Uterus (tissue), 3 donors: ENCODE measurements at regions not wholly inside any gene's neighbourhood (a gene's known extent, or its start where the extent isn't known, plus 50 kb on each side); places are given as distances from the start of the nearest gene placed in this dataset.

ENCODE experiments used
- DNase-seq, 2 donors: peaks; one replicate each; pipeline ENCODE4 v3.0.0-alpha.2; 2019 to 2020
- H3K27ac ChIP-seq, 2 donors: fragments of 200-600 bp; sonication (generic); 1 replicate in 1 of 2; 2 replicates in 1 of 2; pipeline ENCODE4 v1.5.1; 2016 to 2018
- H3K27me3 ChIP-seq, 2 donors: fragments of 200-600 bp; sonication (generic); one replicate each; pipeline ENCODE4 v1.5.1; 2018 to 2019; ENCODE audit warnings: control low read depth in 1 of 2
- H3K36me3 ChIP-seq, 2 donors: fragments of 200-600 bp; sonication (generic); one replicate each; pipeline ENCODE4 v1.5.1; 2019; ENCODE audit warnings: control low read depth in 1 of 2
- H3K4me1 ChIP-seq, 2 donors: fragments of 200-600 bp; sonication (generic); one replicate each; pipeline ENCODE4 v1.5.1; 2018 to 2019; ENCODE audit warnings: control low read depth in 1 of 2
- H3K4me3 ChIP-seq, 2 donors: fragments of 200-600 bp; sonication (generic); 1 replicate in 1 of 2; 2 replicates in 1 of 2; pipeline ENCODE4 v1.5.1; 2018 to 2019; ENCODE audit warnings: mild to moderate bottlenecking in 1 of 2
- H3K9me3 ChIP-seq, 2 donors: fragments of 200-600 bp; sonication (generic); one replicate each; pipeline ENCODE4 v1.5.1; 2019; ENCODE audit warnings: control low read depth in 1 of 2
- CTCF ChIP-seq, 4 experiments: fragments of 200-600 bp in 2 of 4; fragments of 450-650 bp in 2 of 4; sonication (generic) in 2 of 4; IDR thresholded peaks; one replicate each; pipeline ENCODE4 v1.5.1; 2016 to 2019; ENCODE audit warnings: antibody characterized with exemption in 4 of 4, mild to moderate bottlenecking in 2 of 4, moderate library complexity in 1 of 4
- POLR2A ChIP-seq, 2 donors: fragments of 450-650 bp; IDR thresholded peaks; one replicate each; pipeline ENCODE4 v1.6.1; 2016; ENCODE audit warnings: antibody characterized with exemption in 2 of 2, mild to moderate bottlenecking in 1 of 2, moderate library complexity in 1 of 2
- intact Hi-C: fragments of 100-400 bp; cut with DNase I; formaldehyde crosslinking; loops from one replicate; pipeline ENCODE4 v1.15.1; 2023; ENCODE audit warnings: low total_unique reads
- donor health status: DM: yes; HTN: yes; CAD: no.

- Histone ChIP-seq H3K9me3 (no peaks in the 10 kb centered on the region), H3K27me3 (peaks cover 0 to 3% of the 10 kb centered on the region in 2 donors), H3K4me3 (no peak overlapping the region), H3K36me3 (no peaks in the 10 kb centered on the region), H3K27ac (no peak overlapping the region), H3K4me1 (no peaks in the 10 kb centered on the region)
- TF ChIP-seq CTCF (IDR thresholded peaks at IDR 0.05) (no peak), POLR2A (IDR thresholded peaks at IDR 0.05) (no peak)
- intact Hi-C loops = no loop called here
- DNase-seq = no peak
These were observed 1325.6 kb downstream of the HACE1 start for GRCh38 chr6:103534095-103534494.

DNA sequence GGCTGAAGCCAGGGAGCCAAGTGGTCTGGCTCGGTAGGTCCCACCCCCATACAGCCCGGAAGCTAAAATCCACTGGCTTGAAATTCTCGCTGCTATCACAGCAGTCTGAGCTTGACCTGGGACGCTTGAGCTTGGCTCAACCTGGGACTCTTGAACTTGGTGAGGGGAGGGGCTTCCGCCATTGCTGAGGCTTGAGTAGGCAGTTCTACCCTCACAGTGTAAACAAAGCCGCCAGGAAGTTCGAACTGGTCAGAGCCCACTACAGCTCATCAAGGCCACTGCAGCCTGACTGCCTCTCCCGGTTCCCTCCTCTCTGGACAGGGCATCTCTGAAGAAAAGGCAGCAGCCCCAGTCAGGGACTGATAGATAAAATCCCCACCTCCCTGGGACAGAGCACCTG, 1337.7 kb downstream of the HACE1 start:
- Histone ChIP-seq H3K36me3 (no peaks in the 10 kb centered on the region), H3K9me3 (no peaks in the 10 kb centered on the region), H3K4me3 (no peak overlapping the region), H3K27me3 (no peaks in the 10 kb centered on the region), H3K4me1 (no peaks in the 10 kb centered on the region), H3K27ac (no peak overlapping the region)
- intact Hi-C loops = no loop called here
- DNase-seq = no peak
- no peak for TF ChIP-seq CTCF (IDR thresholded peaks at IDR 0.05)
- no peak for TF ChIP-seq POLR2A (IDR thresholded peaks at IDR 0.05)

- no peak for TF ChIP-seq POLR2A (IDR thresholded peaks at IDR 0.05)
- no peak for TF ChIP-seq CTCF (IDR thresholded peaks at IDR 0.05)
- H3K36me3 ChIP-seq = no peaks in the 10 kb centered on the region
- H3K4me3 ChIP-seq = no peak overlapping the region
- DNase-seq = no peak
- no peaks in the 10 kb centered on the region for H3K27me3 ChIP-seq
- no peaks in the 10 kb centered on the region for H3K4me1 ChIP-seq
- intact Hi-C loops = no loop called here
- H3K27ac ChIP-seq = no peak overlapping the region
- no peaks in the 10 kb centered on the region for H3K9me3 ChIP-seq
These were observed 1343.4 kb downstream of the HACE1 start for GRCh38 chr6:103516336-103516735.

GRCh38 chr6:103507052-103507451, 1352.7 kb downstream of the HACE1 start:
- H3K27ac ChIP-seq = no peak overlapping the region
- intact Hi-C loops = no loop called here
- no peak overlapping the region for H3K4me3 ChIP-seq
- H3K9me3 ChIP-seq = no peaks in the 10 kb centered on the region
- no peaks in the 10 kb centered on the region for H3K4me1 ChIP-seq
- DNase-seq = no peak
- H3K36me3 ChIP-seq = no peaks in the 10 kb centered on the region
- TF ChIP-seq POLR2A (IDR thresholded peaks at IDR 0.05) = no peak
- TF ChIP-seq CTCF (IDR thresholded peaks at IDR 0.05) = no peak
- no peaks in the 10 kb centered on the region for H3K27me3 ChIP-seq

GRCh38 chr6:103505155-103505518, 1354.6 kb downstream of the HACE1 start:
- H3K27me3 ChIP-seq = peaks cover 0 to 2% of the 10 kb centered on the region in 2 donors
- H3K27ac ChIP-seq = no peak overlapping the region
- no peak for DNase-seq
- intact Hi-C loops = no loop called here
- no peak overlapping the region for H3K4me3 ChIP-seq
- no peaks in the 10 kb centered on the region for H3K36me3 ChIP-seq
- no peaks in the 10 kb centered on the region for H3K9me3 ChIP-seq
- TF ChIP-seq POLR2A (IDR thresholded peaks at IDR 0.05) (no peak), CTCF (IDR thresholded peaks at IDR 0.05) (no peak)
- H3K4me1 ChIP-seq = no peaks in the 10 kb centered on the region
